DND-41 (cell line): ENCODE measurements at regions not wholly inside any gene's neighbourhood (a gene's known extent, or its start where the extent isn't known, plus 50 kb on each side); places are given as distances from the start of the nearest gene placed in this dataset.
"Not testable (repeated sequence)": the region's sequence is repeated elsewhere in the genome, so short reads cannot be mapped to it uniquely, and the experiment has no call there.

ENCODE experiments used
- ATAC-seq: fragments of 200-7000 bp; cut with Tn5 transposase; 3 replicates; pipeline ENCODE4 v1.9.1; 2021; ENCODE audit warnings: low read depth; ENCODE audit not compliant: insufficient read depth
- DNase-seq: peaks from one replicate; pipeline ENCODE4 v3.0.0-alpha.2; 2020
- H2AFZ ChIP-seq: 2 replicates; pipeline ENCODE4 v1.6.0; 2012; ENCODE audit warnings: low read depth, low read length
- H3K27ac ChIP-seq: 2 replicates; pipeline ENCODE4 v1.5.1; 2012; ENCODE audit warnings: low read length, inconsistent platforms
- H3K27me3 ChIP-seq: fragments of 200-600 bp; sonication (generic); 2 replicates; pipeline ENCODE4 v1.6.0; 2012; ENCODE audit warnings: low read length, mild to moderate bottlenecking, inconsistent platforms; ENCODE audit not compliant: insufficient read depth, poor library complexity
- H3K36me3 ChIP-seq: 2 replicates; pipeline ENCODE4 v1.5.1; 2012; ENCODE audit warnings: low read length, inconsistent platforms; ENCODE audit not compliant: insufficient read depth
- H3K4me1 ChIP-seq: 2 replicates; pipeline ENCODE4 v1.5.1; 2012; ENCODE audit warnings: mild to moderate bottlenecking, low read length; ENCODE audit not compliant: insufficient read depth
- H3K4me2 ChIP-seq: 2 replicates; pipeline ENCODE4 v1.6.0; 2012; ENCODE audit warnings: mild to moderate bottlenecking, moderate library complexity, low read length, inconsistent platforms; ENCODE audit not compliant: insufficient read depth
- H3K4me3 ChIP-seq, 2 experiments: fragments of 200-600 bp in 1 of 2; shearing (Covaris generic) in 1 of 2; 2 replicates each; pipeline ENCODE4 v1.5.1; 2012 to 2016; ENCODE audit warnings: inconsistent platforms in 2 of 2, low read length in 2 of 2, mild to moderate bottlenecking in 2 of 2, low read depth in 1 of 2, moderate library complexity in 1 of 2
- H3K79me2 ChIP-seq: 2 replicates; pipeline ENCODE4 v1.6.0; 2012; ENCODE audit warnings: low read length, inconsistent platforms; ENCODE audit not compliant: insufficient read depth
- H3K9ac ChIP-seq: 2 replicates; pipeline ENCODE4 v1.6.0; 2012; ENCODE audit warnings: low read depth, mild to moderate bottlenecking, inconsistent platforms, low read length, moderate library complexity
- H3K9me3 ChIP-seq: 2 replicates; pipeline ENCODE4 v1.5.1; 2012; ENCODE audit warnings: low read length, moderate library complexity, mild to moderate bottlenecking, inconsistent platforms; ENCODE audit not compliant: insufficient read depth, severe bottlenecking
- H4K20me1 ChIP-seq: 2 replicates; pipeline ENCODE4 v1.6.0; 2012; ENCODE audit warnings: low read length; ENCODE audit not compliant: insufficient read depth
- EZH2 ChIP-seq: IDR thresholded peaks from 3 replicates; pipeline ENCODE4 v1.6.1; 2012; ENCODE audit warnings: borderline replicate concordance, low read depth, mild to moderate bottlenecking, moderate library complexity, low read length, inconsistent platforms; ENCODE audit not compliant: severe bottlenecking
- TF ChIP-seq, protein P1 (sequence below): IDR thresholded peaks from 2 replicates; pipeline ENCODE4 v1.5.1; 2012; ENCODE audit warnings: borderline replicate concordance, low read length, moderate library complexity, mild to moderate bottlenecking; ENCODE audit not compliant: poor library complexity, severe bottlenecking; ENCODE audit errors: extremely low read depth

DNA sequence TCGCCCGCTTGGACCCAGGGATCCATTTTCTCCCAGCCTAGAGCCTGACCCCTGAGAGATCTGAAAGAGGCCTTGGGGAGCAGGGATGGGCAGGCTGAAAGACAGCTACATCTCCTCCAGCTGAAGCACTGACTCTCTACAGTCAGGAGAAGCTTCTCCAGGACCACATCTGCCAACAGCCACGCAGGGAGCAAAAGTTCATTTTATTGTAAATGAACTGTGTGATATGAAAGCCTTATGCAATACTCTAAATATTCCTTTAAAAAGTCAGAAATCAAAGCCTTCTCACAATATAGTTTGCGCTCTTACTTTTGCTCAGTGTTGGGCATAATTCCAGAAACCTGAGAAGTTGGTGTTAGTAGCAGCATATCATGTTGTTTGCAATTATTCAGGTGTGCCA lies 428.9 kb upstream of the RAB6C start:
- Histone ChIP-seq H3K79me2 (no peaks in the 10 kb centered on the region), H3K36me3 (no peaks in the 10 kb centered on the region), H3K4me2 (no peak overlapping the region), H3K4me1 (no peaks in the 10 kb centered on the region), H3K27me3 (peaks cover 9% of the 10 kb centered on the region), H4K20me1 (no peaks in the 10 kb centered on the region), H3K9me3 (no peaks in the 10 kb centered on the region), H2AFZ (no peak overlapping the region), H3K4me3 (no peak overlapping the region), H3K9ac (no peak overlapping the region), H3K27ac (no peak overlapping the region)
- ATAC-seq (no peak), DNase-seq (no peak)
- no peak for TF ChIP-seq EZH2
- TF ChIP-seq, protein P1, sequence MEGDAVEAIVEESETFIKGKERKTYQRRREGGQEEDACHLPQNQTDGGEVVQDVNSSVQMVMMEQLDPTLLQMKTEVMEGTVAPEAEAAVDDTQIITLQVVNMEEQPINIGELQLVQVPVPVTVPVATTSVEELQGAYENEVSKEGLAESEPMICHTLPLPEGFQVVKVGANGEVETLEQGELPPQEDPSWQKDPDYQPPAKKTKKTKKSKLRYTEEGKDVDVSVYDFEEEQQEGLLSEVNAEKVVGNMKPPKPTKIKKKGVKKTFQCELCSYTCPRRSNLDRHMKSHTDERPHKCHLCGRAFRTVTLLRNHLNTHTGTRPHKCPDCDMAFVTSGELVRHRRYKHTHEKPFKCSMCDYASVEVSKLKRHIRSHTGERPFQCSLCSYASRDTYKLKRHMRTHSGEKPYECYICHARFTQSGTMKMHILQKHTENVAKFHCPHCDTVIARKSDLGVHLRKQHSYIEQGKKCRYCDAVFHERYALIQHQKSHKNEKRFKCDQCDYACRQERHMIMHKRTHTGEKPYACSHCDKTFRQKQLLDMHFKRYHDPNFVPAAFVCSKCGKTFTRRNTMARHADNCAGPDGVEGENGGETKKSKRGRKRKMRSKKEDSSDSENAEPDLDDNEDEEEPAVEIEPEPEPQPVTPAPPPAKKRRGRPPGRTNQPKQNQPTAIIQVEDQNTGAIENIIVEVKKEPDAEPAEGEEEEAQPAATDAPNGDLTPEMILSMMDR, result no peak

DNA sequence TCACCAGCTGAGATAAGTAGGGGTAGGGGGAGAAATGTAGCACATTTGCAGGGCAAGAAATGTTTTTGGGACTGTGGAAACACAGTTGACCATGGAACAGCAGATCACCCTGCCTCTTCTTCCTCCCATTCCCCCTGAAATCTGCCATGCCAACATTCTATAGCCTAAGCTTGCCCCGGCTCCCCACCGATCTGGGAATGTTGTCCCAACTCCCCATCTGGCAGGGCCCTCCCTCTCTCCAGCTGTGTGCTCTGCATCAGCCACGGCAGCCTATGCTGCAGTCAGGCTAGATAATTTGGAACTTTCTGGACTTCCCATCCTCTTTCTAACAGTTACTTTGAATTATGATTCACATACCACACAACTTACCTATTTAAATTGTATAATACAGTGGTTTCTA lies 425.1 kb upstream of the RAB6C start:
- ATAC-seq, result no peak
- no peaks in the 10 kb centered on the region for H3K36me3 ChIP-seq
- no peak overlapping the region for H3K4me3 ChIP-seq
- TF ChIP-seq EZH2, result no peak
- no peaks in the 10 kb centered on the region for H3K4me1 ChIP-seq
- no peak overlapping the region for H3K4me2 ChIP-seq
- H3K27me3 ChIP-seq, result peaks cover 7% of the 10 kb centered on the region
- no peaks in the 10 kb centered on the region for H3K9me3 ChIP-seq
- no peak overlapping the region for H3K27ac ChIP-seq
- no peaks in the 10 kb centered on the region for H4K20me1 ChIP-seq
- DNase-seq, result no peak
- no peak overlapping the region for H2AFZ ChIP-seq
- no peaks in the 10 kb centered on the region for H3K79me2 ChIP-seq
- no peak overlapping the region for H3K9ac ChIP-seq

DNA sequence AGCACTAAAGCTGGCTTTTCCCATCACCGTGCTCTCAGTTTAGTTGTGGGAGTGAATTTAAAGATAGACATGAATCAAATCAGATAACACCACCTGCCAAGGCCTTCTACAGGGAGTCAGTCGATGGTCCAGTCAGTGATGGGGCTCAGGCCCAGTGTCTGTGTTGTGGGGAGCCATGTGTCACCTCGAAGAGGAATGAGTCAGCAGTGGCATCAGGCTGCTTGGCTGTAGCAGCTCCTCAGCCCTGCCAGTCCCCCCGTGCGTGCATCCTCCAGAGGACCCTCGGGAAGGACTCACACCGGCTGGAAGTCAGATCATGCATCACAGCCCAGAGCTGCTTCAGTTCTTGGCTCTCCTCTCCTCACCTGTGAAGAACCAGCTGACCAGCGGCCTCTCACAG lies 420.4 kb upstream of the RAB6C start:
- no peaks in the 10 kb centered on the region for H3K4me1 ChIP-seq
- no peak overlapping the region for H3K4me3 ChIP-seq
- H3K27ac ChIP-seq, result no peak overlapping the region
- ATAC-seq (no peak), DNase-seq (no peak)
- no peaks in the 10 kb centered on the region for H3K9me3 ChIP-seq
- peaks cover 6% of the 10 kb centered on the region for H3K27me3 ChIP-seq
- H3K9ac ChIP-seq, result no peak overlapping the region
- H2AFZ ChIP-seq, result no peak overlapping the region
- no peak overlapping the region for H3K4me2 ChIP-seq
- no peaks in the 10 kb centered on the region for H3K36me3 ChIP-seq
- no peaks in the 10 kb centered on the region for H4K20me1 ChIP-seq
- H3K79me2 ChIP-seq, result no peaks in the 10 kb centered on the region
- TF ChIP-seq, protein P1, result no peak
- TF ChIP-seq EZH2, result no peak

DNA sequence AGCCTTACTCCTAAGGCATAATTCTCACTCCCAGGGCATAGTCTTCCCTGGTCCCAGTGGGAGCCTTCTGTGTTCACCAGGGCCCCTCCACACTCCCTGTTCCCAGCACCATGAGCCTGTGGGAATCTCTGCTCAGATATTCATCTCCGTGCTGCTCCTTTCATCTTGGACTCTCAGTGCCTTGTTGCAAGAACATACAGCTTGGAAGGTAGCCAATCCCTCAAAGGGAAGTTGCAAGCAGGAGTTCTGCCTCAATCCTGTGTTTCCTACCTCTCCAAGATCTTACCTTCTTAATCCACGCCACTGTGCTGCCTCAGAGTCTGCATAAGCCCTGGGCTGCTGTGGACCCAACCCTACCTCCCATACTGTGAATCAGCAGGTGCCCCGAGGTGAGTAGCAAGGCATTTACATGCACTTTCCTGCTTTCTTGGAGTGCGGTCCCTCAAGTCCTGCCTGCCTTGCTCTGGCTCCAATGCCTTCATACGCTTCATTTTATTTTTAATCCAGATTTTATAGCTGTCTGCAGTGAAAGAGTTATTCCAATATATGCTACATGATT lies 413.8 kb upstream of the RAB6C start:
- no peaks in the 10 kb centered on the region for H3K79me2 ChIP-seq
- TF ChIP-seq EZH2, result no peak
- TF ChIP-seq, protein P1, result no peak
- peaks cover under 1% of the 10 kb centered on the region for H3K9me3 ChIP-seq
- DNase-seq, result no peak
- no peaks in the 10 kb centered on the region for H3K27me3 ChIP-seq
- no peaks in the 10 kb centered on the region for H3K4me1 ChIP-seq
- no peak for ATAC-seq
- H3K4me2 ChIP-seq, result no peak overlapping the region
- no peak overlapping the region for H3K4me3 ChIP-seq
- no peaks in the 10 kb centered on the region for H3K36me3 ChIP-seq
- H4K20me1 ChIP-seq, result no peaks in the 10 kb centered on the region
- H2AFZ ChIP-seq, result no peak overlapping the region
- H3K9ac ChIP-seq, result no peak overlapping the region
- H3K27ac ChIP-seq, result no peak overlapping the region

DNA sequence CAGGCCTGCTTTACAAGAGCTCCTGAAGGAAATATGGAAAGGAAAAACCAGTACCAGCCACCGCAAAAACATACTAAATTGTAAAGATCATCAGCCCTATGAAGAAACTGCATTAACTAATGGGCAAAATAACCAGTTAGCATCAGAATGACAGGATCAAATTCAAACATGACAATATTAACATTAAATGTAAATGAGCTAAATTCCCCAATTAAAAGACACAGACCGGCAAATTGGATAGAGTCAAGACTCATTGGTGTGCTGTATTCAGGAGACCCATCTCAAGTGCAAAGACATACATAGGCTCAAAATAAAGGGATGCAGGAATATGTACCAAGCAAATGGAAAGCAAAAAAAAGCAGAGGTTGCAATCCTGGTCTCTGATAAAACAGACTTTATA lies 408.7 kb upstream of the RAB6C start:
- not testable (repeated sequence) for H2AFZ ChIP-seq, H3K36me3 ChIP-seq, DNase-seq, H3K27me3 ChIP-seq, H3K9ac ChIP-seq, H3K9me3 ChIP-seq, H3K4me1 ChIP-seq, H3K27ac ChIP-seq, H3K4me2 ChIP-seq, H3K4me3 ChIP-seq, ATAC-seq, H3K79me2 ChIP-seq, H4K20me1 ChIP-seq
